ENCODE measurements at regions not wholly inside any gene's neighbourhood (a gene's known extent, or its start where the extent isn't known, plus 50 kb on each side); places are given as distances from the start of the nearest gene placed in this dataset.
"Not testable (repeated sequence)": the region's sequence is repeated elsewhere in the genome, so short reads cannot be mapped to it uniquely, and the experiment has no call there.

- DNase-seq (ENCODE audit: low read depth): not testable (repeated sequence)
Observed at GRCh38 chr7:6938284-6938683, 112.2 kb upstream of the CCZ1B start.

- DNase-seq (ENCODE audit: low read depth): not testable (repeated sequence)
Observed at GRCh38 chr7:6939126-6939525, 113.1 kb upstream of the CCZ1B start.

GRCh38 chr7:6939896-6940295 lies 113.8 kb upstream of the CCZ1B start:
- DNase-seq (ENCODE audit: low read depth): not testable (repeated sequence)

GRCh38 chr7:6946873-6947272 lies 120.8 kb upstream of the CCZ1B start:
- DNase-seq (ENCODE audit: low read depth): not testable (repeated sequence)

- not testable (repeated sequence) for DNase-seq (ENCODE audit: low read depth)
Observed at GRCh38 chr7:6950231-6950630, 124.2 kb upstream of the CCZ1B start.

GRCh38 chr7:6951553-6951952 lies 125.5 kb upstream of the CCZ1B start:
- not testable (repeated sequence) for DNase-seq (ENCODE audit: low read depth)

- not testable (repeated sequence) for DNase-seq (ENCODE audit: low read depth)
Observed at GRCh38 chr7:6953138-6953797, 127.2 kb upstream of the CCZ1B start.

- DNase-seq (ENCODE audit: low read depth): not testable (repeated sequence)
Observed at GRCh38 chr7:6953798-6954181, 127.7 kb upstream of the CCZ1B start.

- DNase-seq (ENCODE audit: low read depth): not testable (repeated sequence)
Observed at GRCh38 chr7:6955385-6955784, 129.3 kb upstream of the CCZ1B start.

- not testable (repeated sequence) for DNase-seq (ENCODE audit: low read depth)
Observed at GRCh38 chr7:6955990-6956566, 130.0 kb upstream of the CCZ1B start.

GRCh38 chr7:6958371-6958770 lies 132.3 kb upstream of the CCZ1B start:
- DNase-seq (ENCODE audit: low read depth): not testable (repeated sequence)

- DNase-seq (ENCODE audit: low read depth): not testable (repeated sequence)
Observed at GRCh38 chr7:6959942-6960341, 133.9 kb upstream of the CCZ1B start.

- not testable (repeated sequence) for DNase-seq (ENCODE audit: low read depth)
Observed at GRCh38 chr7:6962871-6963270, 136.8 kb upstream of the CCZ1B start.

GRCh38 chr7:6965051-6965450 lies 139.0 kb upstream of the CCZ1B start:
- DNase-seq (ENCODE audit: low read depth): not testable (repeated sequence)

GRCh38 chr7:6970180-6970579 lies 144.1 kb upstream of the CCZ1B start:
- not testable (repeated sequence) for DNase-seq (ENCODE audit: low read depth)

- not testable (repeated sequence) for DNase-seq (ENCODE audit: low read depth)
Observed at GRCh38 chr7:6974876-6975275, 148.8 kb upstream of the CCZ1B start.

GRCh38 chr7:6975346-6975745 lies 149.3 kb upstream of the CCZ1B start:
- not testable (repeated sequence) for DNase-seq (ENCODE audit: low read depth)

GRCh38 chr7:6977368-6977767 lies 151.3 kb upstream of the CCZ1B start:
- DNase-seq (ENCODE audit: low read depth): not testable (repeated sequence)

- not testable (repeated sequence) for DNase-seq (ENCODE audit: low read depth)
Observed at GRCh38 chr7:6978326-6978725, 152.3 kb upstream of the CCZ1B start.

- DNase-seq (ENCODE audit: low read depth): not testable (repeated sequence)
Observed at GRCh38 chr7:6979456-6979855, 153.4 kb upstream of the CCZ1B start.

GRCh38 chr7:6982375-6982774 lies 156.3 kb upstream of the CCZ1B start:
- DNase-seq (ENCODE audit: low read depth): not testable (repeated sequence)

GRCh38 chr7:6986892-6987291 lies 160.8 kb upstream of the CCZ1B start:
- not testable (repeated sequence) for DNase-seq (ENCODE audit: low read depth)

- DNase-seq (ENCODE audit: low read depth): not testable (repeated sequence)
Observed at GRCh38 chr7:6988608-6989007, 162.5 kb upstream of the CCZ1B start.

Data from forelimb muscle (tissue), 1 donor.